Esophagus mucosa (tissue), 1 donor: ENCODE measurements at regions not wholly inside any gene's neighbourhood (a gene's known extent, or its start where the extent isn't known, plus 50 kb on each side); places are given as distances from the start of the nearest gene placed in this dataset.

ENCODE experiments used
- ATAC-seq: fragments of 200-7000 bp; cut with Tn5 transposase; one replicate; pipeline ENCODE4 v1.9.1; 2020
- donor health status: DM: yes; HTN: yes; CAD: no.

- no peak for ATAC-seq
Measured at GRCh38 chr6:23245572-23245971, 676.2 kb downstream of the HDGFL1 start.

DNA sequence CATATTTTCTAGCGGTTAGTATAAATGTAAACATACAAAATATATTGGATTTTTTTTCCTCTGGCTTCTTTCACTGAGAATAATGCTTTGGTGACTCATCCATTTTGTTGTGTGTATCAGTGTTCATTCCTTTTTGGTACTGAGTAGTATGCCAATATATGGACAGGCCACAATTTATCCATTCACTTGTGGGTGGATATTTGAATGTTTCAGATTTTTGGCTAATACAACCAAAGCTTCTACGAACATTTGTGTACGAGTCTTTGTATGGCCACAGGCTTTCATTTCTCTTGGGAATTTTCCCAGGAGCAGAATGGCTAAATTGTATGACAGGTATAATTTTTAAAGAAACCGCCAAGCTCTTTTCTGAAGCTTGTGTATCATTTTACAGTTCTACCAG, 677.5 kb downstream of the HDGFL1 start:
- no peak for ATAC-seq

GRCh38 chr6:23250556-23250955, 681.2 kb downstream of the HDGFL1 start:
- no peak for ATAC-seq

GRCh38 chr6:23262864-23263263, 693.5 kb downstream of the HDGFL1 start:
- ATAC-seq: no peak

DNA sequence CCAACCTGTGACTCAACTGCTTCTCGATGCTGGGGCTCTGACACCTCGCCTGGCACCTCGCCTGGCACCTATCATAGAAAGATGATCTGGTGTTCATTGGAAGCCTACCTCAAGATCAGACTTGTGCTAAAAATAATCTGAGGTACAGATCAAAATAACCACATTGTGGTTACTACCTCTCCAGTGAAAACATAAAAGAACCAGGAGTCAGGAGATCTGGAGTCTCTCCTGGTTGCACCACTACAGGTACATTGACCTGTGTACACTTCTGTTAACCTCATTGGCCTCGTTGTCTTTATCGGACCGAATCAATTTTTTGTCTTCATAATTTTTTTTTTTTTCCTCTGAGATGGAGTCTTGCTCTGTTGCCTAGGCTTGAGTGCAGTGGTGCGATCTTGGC, 695.9 kb downstream of the HDGFL1 start:
- ATAC-seq: no peak

GRCh38 chr6:23266536-23266935, 697.2 kb downstream of the HDGFL1 start:
- no peak for ATAC-seq

DNA sequence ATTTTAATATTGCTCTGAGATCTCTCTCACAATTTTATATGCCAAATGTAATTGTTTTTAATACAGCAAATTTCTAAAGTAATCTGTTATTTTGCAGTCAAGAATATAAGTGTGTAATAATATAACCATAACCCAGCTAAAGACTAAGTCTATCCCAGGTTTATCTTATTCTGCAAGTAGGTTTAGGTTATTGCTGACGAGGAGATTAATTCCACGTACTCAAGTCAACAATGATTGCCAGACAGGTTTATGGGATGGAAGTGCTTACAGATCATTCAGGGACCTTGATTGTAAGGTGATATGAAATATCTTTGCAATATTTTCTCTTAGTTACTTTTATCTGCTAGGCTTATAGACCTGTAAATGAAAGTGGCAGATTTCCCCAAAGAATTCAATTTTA, 698.3 kb downstream of the HDGFL1 start:
- ATAC-seq: no peak

GRCh38 chr6:23268348-23268747, 699.0 kb downstream of the HDGFL1 start:
- no peak for ATAC-seq

GRCh38 chr6:23269436-23269835, 700.1 kb downstream of the HDGFL1 start:
- no peak for ATAC-seq

DNA sequence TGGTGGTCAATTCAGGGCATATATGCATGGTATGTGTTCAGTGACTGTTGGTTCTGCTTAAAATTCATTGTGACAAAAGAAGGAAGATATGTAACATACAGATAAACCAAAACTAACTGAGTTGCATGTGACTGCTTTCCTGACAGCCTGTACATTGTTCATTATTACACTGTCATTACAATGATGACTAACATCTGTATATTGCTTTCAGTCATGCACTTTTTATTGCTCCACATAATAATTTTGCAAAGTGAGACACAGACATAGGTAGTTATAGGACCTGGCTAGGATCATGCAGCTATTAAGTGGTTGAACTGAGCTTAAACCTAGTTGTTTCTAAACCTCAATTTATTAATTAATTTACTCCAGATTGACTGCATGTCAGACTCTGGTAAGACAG, 703.2 kb downstream of the HDGFL1 start:
- ATAC-seq: no peak

DNA sequence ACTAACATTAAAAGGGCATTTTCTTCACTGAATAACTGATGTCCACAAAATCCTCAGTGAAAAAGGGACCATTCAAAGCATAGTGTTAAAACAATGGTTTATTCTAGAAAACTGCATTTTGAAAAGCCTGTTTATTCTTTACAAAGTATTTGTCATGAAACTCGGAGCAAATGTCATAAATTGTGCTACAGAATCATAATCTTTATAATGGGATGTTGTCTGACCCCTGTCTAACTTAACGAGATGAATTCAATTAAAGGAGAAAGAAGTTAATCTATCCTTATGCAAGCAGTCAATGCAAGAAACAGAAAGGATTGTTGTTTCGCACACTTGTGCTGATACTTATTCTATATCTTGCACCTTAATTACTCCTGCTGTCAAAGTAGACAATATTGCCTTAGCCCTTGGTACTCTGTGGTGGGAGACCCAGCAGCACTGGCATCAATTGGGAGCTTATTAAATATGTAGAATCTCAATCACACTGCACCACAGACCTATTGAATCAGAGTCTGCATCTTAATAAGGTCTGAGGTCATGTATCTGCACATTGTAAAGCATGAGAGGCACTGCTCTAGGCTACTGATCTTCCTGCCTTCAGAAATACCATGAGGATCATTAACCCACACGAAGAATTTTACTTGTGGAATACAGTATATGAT, 708.3 kb downstream of the HDGFL1 start:
- no peak for ATAC-seq

- ATAC-seq: no peak
Measured at GRCh38 chr6:23278180-23278532, 708.8 kb downstream of the HDGFL1 start.

DNA sequence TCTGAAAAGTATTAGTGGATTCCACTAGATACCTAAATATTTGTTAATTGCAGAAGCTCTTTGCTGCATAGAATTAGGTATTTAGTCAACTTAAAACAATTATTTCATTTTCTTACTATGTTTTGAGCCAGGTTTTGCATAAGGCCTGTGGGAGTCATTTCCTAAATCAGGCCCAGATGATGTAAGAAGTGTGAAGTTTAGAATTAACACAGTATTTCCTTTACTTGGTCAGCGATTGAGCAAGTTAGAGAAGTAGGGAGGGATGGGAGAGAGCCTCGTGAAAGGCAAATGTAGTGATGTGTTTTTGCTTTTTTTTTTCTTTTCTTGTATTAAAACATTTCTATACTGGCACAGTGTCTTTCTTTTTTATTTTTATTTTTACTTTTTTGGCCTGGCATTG, 711.1 kb downstream of the HDGFL1 start:
- no peak for ATAC-seq

DNA sequence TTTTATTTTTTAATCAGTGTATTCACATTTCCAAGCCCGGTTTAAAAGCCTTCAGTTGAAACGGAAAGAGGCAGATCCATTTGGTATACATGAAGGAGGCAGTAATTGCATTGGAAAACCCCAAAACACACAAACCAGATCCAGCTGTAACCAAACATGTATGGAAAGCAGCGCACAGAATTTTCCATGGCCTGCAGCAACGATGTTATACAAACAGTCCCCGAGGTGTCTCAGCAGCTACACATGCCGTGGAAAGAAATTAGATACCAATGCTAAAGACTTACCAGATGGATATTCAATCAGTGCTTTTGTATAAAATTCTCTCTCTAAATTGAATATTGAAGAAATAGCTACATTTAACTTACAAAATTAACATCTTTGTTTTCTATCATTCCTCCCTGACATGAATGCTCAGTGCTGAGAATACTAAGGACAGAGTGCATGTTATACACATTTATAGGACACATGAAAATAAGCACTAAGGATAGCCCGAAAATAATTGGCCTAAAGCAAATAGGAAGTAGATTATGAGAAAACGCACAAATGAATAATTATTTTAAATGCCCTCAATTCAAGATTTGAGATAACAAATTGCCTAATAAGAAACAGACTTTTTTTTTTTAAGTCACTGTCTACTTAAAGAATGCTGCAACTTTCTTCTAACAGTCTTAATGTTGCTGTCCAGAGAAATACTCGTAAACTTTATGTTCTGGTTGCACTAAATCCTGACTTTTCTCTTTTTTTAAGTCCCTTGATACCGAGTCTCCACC, 713.1 kb downstream of the HDGFL1 start:
- no peak for ATAC-seq

- no peak for ATAC-seq
Measured at GRCh38 chr6:23293653-23294052, 724.3 kb downstream of the HDGFL1 start.

GRCh38 chr6:23301556-23301955, 732.2 kb downstream of the HDGFL1 start:
- ATAC-seq: no peak

- ATAC-seq: no peak
Measured at GRCh38 chr6:23302514-23302913, 733.1 kb downstream of the HDGFL1 start.

DNA sequence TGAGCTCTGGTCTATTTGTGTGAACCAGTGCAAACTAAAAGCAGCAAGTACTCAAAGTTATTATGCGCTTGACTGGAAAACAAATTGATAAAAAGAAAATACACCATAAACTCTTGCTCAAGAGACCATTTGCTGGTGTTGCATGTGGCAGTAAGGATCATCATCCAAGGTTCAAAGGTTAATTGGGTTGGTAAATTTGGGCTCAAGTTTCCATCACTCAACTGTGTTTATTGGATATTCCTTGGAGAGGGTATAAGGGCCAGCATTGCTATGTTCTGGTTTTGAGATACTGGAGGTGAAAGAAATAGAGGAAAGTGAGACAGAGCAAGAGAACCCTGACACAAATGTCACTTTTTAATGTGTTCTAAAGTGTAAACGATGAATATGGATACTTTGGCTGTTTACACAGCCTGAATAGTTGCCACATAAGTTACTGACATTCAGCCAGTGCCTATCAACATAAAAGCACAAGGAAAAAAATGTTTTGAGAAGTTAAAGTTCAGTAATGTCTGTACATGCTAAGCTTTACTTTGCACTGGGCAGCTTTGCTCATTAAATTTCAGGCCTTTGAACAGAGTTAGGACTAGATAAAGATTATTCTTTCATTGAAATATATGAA, 736.1 kb downstream of the HDGFL1 start:
- no peak for ATAC-seq

GRCh38 chr6:23306251-23306950, 737.0 kb downstream of the HDGFL1 start:
- no peak for ATAC-seq

- no peak for ATAC-seq
Measured at GRCh38 chr6:23307516-23307915, 738.1 kb downstream of the HDGFL1 start.

- no peak for ATAC-seq
Measured at GRCh38 chr6:23308166-23308565, 738.8 kb downstream of the HDGFL1 start.

DNA sequence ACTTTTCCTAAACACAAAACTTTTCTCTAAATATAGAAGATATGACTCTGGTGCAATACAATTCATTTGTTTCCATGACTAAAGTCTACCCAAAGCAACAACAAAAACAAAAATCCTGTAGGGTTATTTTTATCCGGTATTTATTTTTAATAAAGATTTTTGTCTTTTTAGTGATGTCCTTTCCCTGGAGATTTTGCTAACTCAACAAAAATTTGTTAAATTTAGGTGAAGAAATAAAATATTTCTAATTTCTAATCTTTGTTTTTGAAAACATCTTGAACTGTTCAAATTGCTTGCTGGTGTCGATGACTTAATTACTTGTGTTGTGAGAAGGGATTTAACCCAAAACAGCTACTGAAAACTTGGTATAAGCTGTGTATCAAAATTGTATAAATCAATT, 741.8 kb downstream of the HDGFL1 start:
- ATAC-seq: no peak

- no peak for ATAC-seq
Measured at GRCh38 chr6:23316131-23316530, 746.8 kb downstream of the HDGFL1 start.

DNA sequence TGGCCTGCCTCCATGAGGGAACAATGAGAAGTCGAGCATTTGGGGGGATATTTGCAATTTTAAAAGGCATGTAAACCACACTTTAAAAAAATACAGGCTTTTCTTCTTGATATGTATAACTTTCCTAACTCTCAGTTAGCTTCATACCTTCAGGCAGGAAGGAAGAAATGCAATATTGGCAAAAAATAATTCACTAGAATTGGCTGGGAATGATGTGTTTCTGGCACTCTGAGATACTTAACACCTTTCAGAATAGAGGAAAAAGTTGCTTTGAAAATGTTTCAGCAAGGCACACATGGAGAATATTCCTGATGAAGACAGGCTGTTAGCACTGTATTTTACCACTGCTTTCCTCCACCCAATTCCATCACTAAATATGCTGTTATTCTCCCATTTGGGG, 747.6 kb downstream of the HDGFL1 start:
- ATAC-seq: no peak
